ENCODE measurements at regions not wholly inside any gene's neighbourhood (a gene's known extent, or its start where the extent isn't known, plus 50 kb on each side); places are given as distances from the start of the nearest gene placed in this dataset.
"Not testable (repeated sequence)": the region's sequence is repeated elsewhere in the genome, so short reads cannot be mapped to it uniquely, and the experiment has no call there.

- DNase-seq (ENCODE audit: low spot score): no peak
Measured at GRCh38 chr4:137394018-137394417, 138.3 kb downstream of the PCDH18 start.

GRCh38 chr4:137393044-137393443 is 139.2 kb downstream of the PCDH18 start:
- DNase-seq (ENCODE audit: low spot score): no peak

- no peak for DNase-seq (ENCODE audit: low spot score)
Measured at GRCh38 chr4:137390707-137391106, 141.6 kb downstream of the PCDH18 start.

- no peak for DNase-seq (ENCODE audit: low spot score)
Measured at GRCh38 chr4:137389911-137390520, 142.3 kb downstream of the PCDH18 start.

GRCh38 chr4:137387924-137388323 is 144.4 kb downstream of the PCDH18 start:
- no peak for DNase-seq (ENCODE audit: low spot score)

GRCh38 chr4:137384476-137384875 is 147.8 kb downstream of the PCDH18 start:
- no peak for DNase-seq (ENCODE audit: low spot score)

- no peak for DNase-seq (ENCODE audit: low spot score)
Measured at GRCh38 chr4:137378821-137379220, 153.5 kb downstream of the PCDH18 start.

- DNase-seq (ENCODE audit: low spot score): no peak
Measured at GRCh38 chr4:137378393-137378792, 153.9 kb downstream of the PCDH18 start.

GRCh38 chr4:137376312-137376711 is 156.0 kb downstream of the PCDH18 start:
- no peak for DNase-seq (ENCODE audit: low spot score)

- DNase-seq (ENCODE audit: low spot score): no peak
Measured at GRCh38 chr4:137375111-137375850, 157.0 kb downstream of the PCDH18 start.

GRCh38 chr4:137370679-137371078 is 161.6 kb downstream of the PCDH18 start:
- no peak for DNase-seq (ENCODE audit: low spot score)

- no peak for DNase-seq (ENCODE audit: low spot score)
Measured at GRCh38 chr4:137370206-137370633, 162.1 kb downstream of the PCDH18 start.

GRCh38 chr4:137367620-137368019 is 164.7 kb downstream of the PCDH18 start:
- DNase-seq (ENCODE audit: low spot score): no peak

GRCh38 chr4:137363496-137363895 is 168.8 kb downstream of the PCDH18 start:
- DNase-seq (ENCODE audit: low spot score): no peak

GRCh38 chr4:137361756-137362470 is 170.4 kb downstream of the PCDH18 start:
- DNase-seq (ENCODE audit: low spot score): no peak

- no peak for DNase-seq (ENCODE audit: low spot score)
Measured at GRCh38 chr4:137360761-137361160, 171.5 kb downstream of the PCDH18 start.

- DNase-seq (ENCODE audit: low spot score): no peak
Measured at GRCh38 chr4:137359691-137360315, 172.5 kb downstream of the PCDH18 start.

GRCh38 chr4:137354562-137354961 is 177.7 kb downstream of the PCDH18 start:
- not testable (repeated sequence) for DNase-seq (ENCODE audit: low spot score)

GRCh38 chr4:137347371-137347770 is 184.9 kb downstream of the PCDH18 start:
- no peak for DNase-seq (ENCODE audit: low spot score)

GRCh38 chr4:137345597-137345996 is 186.7 kb downstream of the PCDH18 start:
- DNase-seq (ENCODE audit: low spot score): no peak

- DNase-seq (ENCODE audit: low spot score): no peak
Measured at GRCh38 chr4:137343221-137343620, 189.1 kb downstream of the PCDH18 start.

GRCh38 chr4:137333031-137333430 is 199.3 kb downstream of the PCDH18 start:
- no peak for DNase-seq (ENCODE audit: low spot score)

GRCh38 chr4:137312257-137312656 is 220.0 kb downstream of the PCDH18 start:
- DNase-seq (ENCODE audit: low spot score): no peak
